ENCODE measurements at regions not wholly inside any gene's neighbourhood (a gene's known extent, or its start where the extent isn't known, plus 50 kb on each side); places are given as distances from the start of the nearest gene placed in this dataset.

DNA sequence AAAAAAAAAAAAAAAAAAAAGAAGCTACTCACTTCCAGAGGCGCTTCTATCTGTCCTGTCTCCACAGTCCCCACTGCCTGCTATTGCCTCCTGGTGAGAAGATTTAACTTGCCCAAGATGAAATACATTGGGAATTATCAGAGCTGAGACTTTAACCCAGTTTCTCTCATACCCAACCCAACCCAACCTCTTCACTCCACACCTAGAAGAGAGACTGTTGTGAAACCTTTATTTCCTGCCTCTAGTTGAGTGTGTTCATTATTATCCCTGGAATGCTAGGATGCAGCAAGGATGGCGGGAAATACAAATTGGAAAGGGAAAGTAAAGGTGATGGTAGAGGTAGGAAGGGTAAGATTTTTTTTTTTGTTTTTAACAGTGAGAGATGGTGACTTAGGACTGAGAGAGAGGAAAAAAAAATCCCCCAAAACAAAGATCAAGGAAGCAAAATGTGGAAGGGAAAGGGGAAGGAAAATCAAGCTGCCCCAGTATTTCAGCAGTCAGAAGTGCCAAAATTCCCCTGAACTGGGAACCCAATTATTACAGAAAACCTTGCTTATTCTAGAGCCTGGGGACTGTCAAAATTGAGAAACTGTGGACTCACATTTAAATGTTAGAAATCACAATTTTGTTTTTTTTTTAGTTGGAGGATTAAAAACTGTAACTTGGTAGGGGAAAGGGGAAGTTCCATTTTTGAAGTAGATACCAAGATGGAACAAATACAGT lies 253.0 kb downstream of the PTTG2 start:
- TF ChIP-seq, protein P1, sequence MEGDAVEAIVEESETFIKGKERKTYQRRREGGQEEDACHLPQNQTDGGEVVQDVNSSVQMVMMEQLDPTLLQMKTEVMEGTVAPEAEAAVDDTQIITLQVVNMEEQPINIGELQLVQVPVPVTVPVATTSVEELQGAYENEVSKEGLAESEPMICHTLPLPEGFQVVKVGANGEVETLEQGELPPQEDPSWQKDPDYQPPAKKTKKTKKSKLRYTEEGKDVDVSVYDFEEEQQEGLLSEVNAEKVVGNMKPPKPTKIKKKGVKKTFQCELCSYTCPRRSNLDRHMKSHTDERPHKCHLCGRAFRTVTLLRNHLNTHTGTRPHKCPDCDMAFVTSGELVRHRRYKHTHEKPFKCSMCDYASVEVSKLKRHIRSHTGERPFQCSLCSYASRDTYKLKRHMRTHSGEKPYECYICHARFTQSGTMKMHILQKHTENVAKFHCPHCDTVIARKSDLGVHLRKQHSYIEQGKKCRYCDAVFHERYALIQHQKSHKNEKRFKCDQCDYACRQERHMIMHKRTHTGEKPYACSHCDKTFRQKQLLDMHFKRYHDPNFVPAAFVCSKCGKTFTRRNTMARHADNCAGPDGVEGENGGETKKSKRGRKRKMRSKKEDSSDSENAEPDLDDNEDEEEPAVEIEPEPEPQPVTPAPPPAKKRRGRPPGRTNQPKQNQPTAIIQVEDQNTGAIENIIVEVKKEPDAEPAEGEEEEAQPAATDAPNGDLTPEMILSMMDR (IDR thresholded peaks at IDR 0.05): no peak
- TF ChIP-seq POLR2A (IDR thresholded peaks at IDR 0.05): no peak
- no peak for TF ChIP-seq POLR2AphosphoS5 (IDR thresholded peaks at IDR 0.05)

Measured in breast epithelium (tissue), 3 donors.